SK-N-SH (cell line): ENCODE measurements at regions not wholly inside any gene's neighbourhood (a gene's known extent, or its start where the extent isn't known, plus 50 kb on each side); places are given as distances from the start of the nearest gene placed in this dataset.

Experiments used
- EP300 ChIP-seq, 2 experiments: IDR thresholded peaks; 2 replicates each; pipeline versions ENCODE4 v1.4.0 to v1.6.1; 2012; ENCODE audit warnings: borderline replicate concordance in 1 of 2, low read depth in 1 of 2, low read length in 1 of 2
- EZH2phosphoT487 ChIP-seq: fragments of 200-600 bp; sonication (generic); IDR thresholded peaks from 2 replicates; pipeline ENCODE4 v1.6.1; 2017; ENCODE audit warnings: low read depth, mixed run types, mild to moderate bottlenecking, antibody characterized with exemption, moderate library complexity, borderline replicate concordance
- GABPA ChIP-seq: IDR thresholded peaks from 2 replicates; pipeline ENCODE4 v1.4.0; 2012; ENCODE audit warnings: low read depth, mild to moderate bottlenecking
- GATA2 ChIP-seq: sonication (generic); formaldehyde crosslinking; IDR thresholded peaks from 2 replicates; pipeline ENCODE4 v1.5.0; 2020; ENCODE audit warnings: mild to moderate bottlenecking, missing genetic modification reagents
- MEF2A ChIP-seq: IDR thresholded peaks from 2 replicates; pipeline ENCODE4 v1.4.0; 2012; ENCODE audit warnings: low read depth, borderline replicate concordance
- NFIC ChIP-seq: IDR thresholded peaks from 2 replicates; pipeline ENCODE4 v1.4.0; 2012; ENCODE audit warnings: borderline replicate concordance
- POLR2AphosphoS5 ChIP-seq: IDR thresholded peaks from 2 replicates; pipeline ENCODE4 v1.6.1; 2012; ENCODE audit warnings: low read depth, low read length
- TAF1 ChIP-seq: IDR thresholded peaks from 2 replicates; pipeline ENCODE4 v1.6.1; 2012; ENCODE audit warnings: low read depth, mild to moderate bottlenecking, low read length, moderate library complexity, borderline replicate concordance
- YY1 ChIP-seq: IDR thresholded peaks from 2 replicates; pipeline ENCODE4 v1.4.0; 2012; ENCODE audit warnings: low read depth, mild to moderate bottlenecking
- TF ChIP-seq, protein P1 (sequence below): fragments of 150-350 bp; IDR thresholded peaks from 2 replicates; pipeline ENCODE4 v1.6.1; 2017; ENCODE audit warnings: antibody characterized with exemption, low read length, low read depth, borderline replicate concordance
- TF ChIP-seq, protein P2 (sequence below): fragments of 200-600 bp; sonication (generic); IDR thresholded peaks from 2 replicates; pipeline ENCODE4 v1.6.1; 2017; ENCODE audit warnings: antibody characterized with exemption, mild to moderate bottlenecking, moderate library complexity
- TF ChIP-seq, protein P3 (sequence below): fragments of 150-350 bp; IDR thresholded peaks from 2 replicates; pipeline ENCODE4 v1.6.1; 2016; ENCODE audit warnings: mild to moderate bottlenecking, low read depth, low read length
- TF ChIP-seq, protein P4 (sequence below): IDR thresholded peaks from 2 replicates; pipeline ENCODE4 v1.4.0; 2012; ENCODE audit warnings: low read depth
- TF ChIP-seq, protein P5 (sequence below): IDR thresholded peaks from 2 replicates; pipeline ENCODE4 v1.6.1; 2012; ENCODE audit warnings: mild to moderate bottlenecking, low read depth, low read length, moderate library complexity

DNA sequence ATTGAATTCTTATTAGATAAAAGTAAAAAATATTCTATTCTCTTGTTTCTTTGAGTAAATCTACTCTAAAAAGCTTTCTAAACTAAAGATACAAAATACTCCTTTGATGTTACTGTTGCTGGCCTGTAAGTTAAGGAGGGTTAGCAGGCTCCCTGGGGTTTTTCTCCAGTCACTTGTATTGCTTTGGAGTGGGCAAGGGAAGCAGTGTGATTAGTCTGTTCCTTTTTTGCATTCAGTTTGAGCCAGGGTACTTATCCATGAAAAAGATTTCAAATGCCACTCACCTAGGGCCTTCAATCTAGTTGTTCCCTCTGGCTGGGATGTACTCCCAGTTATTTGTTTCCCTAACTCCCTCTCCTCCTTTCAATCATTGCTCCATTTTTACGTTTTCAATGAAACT, 256.2 kb upstream of the SMC2 start:
- TF ChIP-seq, protein P1, sequence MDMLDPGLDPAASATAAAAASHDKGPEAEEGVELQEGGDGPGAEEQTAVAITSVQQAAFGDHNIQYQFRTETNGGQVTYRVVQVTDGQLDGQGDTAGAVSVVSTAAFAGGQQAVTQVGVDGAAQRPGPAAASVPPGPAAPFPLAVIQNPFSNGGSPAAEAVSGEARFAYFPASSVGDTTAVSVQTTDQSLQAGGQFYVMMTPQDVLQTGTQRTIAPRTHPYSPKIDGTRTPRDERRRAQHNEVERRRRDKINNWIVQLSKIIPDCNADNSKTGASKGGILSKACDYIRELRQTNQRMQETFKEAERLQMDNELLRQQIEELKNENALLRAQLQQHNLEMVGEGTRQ, result no peak
- TF ChIP-seq GATA2 (CRISPR knock-in tag) (no peak), GABPA (no peak), NFIC (no peak), POLR2AphosphoS5 (no peak), YY1 (no peak), TAF1 (no peak), EZH2phosphoT487 (no peak), EP300 (IDR thresholded peaks at IDR 0.05; ENCODE audit: borderline replicate concordance in 1 of 2, low read depth in 1 of 2, low read length in 1 of 2) (no peak), MEF2A (no peak)
- TF ChIP-seq, protein P2, sequence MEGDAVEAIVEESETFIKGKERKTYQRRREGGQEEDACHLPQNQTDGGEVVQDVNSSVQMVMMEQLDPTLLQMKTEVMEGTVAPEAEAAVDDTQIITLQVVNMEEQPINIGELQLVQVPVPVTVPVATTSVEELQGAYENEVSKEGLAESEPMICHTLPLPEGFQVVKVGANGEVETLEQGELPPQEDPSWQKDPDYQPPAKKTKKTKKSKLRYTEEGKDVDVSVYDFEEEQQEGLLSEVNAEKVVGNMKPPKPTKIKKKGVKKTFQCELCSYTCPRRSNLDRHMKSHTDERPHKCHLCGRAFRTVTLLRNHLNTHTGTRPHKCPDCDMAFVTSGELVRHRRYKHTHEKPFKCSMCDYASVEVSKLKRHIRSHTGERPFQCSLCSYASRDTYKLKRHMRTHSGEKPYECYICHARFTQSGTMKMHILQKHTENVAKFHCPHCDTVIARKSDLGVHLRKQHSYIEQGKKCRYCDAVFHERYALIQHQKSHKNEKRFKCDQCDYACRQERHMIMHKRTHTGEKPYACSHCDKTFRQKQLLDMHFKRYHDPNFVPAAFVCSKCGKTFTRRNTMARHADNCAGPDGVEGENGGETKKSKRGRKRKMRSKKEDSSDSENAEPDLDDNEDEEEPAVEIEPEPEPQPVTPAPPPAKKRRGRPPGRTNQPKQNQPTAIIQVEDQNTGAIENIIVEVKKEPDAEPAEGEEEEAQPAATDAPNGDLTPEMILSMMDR, result no peak
- TF ChIP-seq, protein P3, sequence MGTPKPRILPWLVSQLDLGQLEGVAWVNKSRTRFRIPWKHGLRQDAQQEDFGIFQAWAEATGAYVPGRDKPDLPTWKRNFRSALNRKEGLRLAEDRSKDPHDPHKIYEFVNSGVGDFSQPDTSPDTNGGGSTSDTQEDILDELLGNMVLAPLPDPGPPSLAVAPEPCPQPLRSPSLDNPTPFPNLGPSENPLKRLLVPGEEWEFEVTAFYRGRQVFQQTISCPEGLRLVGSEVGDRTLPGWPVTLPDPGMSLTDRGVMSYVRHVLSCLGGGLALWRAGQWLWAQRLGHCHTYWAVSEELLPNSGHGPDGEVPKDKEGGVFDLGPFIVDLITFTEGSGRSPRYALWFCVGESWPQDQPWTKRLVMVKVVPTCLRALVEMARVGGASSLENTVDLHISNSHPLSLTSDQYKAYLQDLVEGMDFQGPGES, result no peak
- TF ChIP-seq, protein P4, sequence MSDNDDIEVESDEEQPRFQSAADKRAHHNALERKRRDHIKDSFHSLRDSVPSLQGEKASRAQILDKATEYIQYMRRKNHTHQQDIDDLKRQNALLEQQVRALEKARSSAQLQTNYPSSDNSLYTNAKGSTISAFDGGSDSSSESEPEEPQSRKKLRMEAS, result no peak
- TF ChIP-seq, protein P5, sequence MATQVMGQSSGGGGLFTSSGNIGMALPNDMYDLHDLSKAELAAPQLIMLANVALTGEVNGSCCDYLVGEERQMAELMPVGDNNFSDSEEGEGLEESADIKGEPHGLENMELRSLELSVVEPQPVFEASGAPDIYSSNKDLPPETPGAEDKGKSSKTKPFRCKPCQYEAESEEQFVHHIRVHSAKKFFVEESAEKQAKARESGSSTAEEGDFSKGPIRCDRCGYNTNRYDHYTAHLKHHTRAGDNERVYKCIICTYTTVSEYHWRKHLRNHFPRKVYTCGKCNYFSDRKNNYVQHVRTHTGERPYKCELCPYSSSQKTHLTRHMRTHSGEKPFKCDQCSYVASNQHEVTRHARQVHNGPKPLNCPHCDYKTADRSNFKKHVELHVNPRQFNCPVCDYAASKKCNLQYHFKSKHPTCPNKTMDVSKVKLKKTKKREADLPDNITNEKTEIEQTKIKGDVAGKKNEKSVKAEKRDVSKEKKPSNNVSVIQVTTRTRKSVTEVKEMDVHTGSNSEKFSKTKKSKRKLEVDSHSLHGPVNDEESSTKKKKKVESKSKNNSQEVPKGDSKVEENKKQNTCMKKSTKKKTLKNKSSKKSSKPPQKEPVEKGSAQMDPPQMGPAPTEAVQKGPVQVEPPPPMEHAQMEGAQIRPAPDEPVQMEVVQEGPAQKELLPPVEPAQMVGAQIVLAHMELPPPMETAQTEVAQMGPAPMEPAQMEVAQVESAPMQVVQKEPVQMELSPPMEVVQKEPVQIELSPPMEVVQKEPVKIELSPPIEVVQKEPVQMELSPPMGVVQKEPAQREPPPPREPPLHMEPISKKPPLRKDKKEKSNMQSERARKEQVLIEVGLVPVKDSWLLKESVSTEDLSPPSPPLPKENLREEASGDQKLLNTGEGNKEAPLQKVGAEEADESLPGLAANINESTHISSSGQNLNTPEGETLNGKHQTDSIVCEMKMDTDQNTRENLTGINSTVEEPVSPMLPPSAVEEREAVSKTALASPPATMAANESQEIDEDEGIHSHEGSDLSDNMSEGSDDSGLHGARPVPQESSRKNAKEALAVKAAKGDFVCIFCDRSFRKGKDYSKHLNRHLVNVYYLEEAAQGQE, result no peak
